HepG2 (cell line): ENCODE measurements at regions not wholly inside any gene's neighbourhood (a gene's known extent, or its start where the extent isn't known, plus 50 kb on each side); places are given as distances from the start of the nearest gene placed in this dataset.
A peak's percentile ranks its signal among the peaks of the same experiment; 100 is the strongest.

Source experiments
- ASH2L ChIP-seq: fragments of 300-600, 200-600 bp; sonication (generic); IDR thresholded peaks from 2 replicates; pipeline ENCODE4 v1.7.0; 2017; ENCODE audit warnings: low read depth, mild to moderate bottlenecking, moderate library complexity, mixed read lengths, low read length; ENCODE audit not compliant: insufficient read length
- CEBPB ChIP-seq: IDR thresholded peaks from 2 replicates; pipeline ENCODE4 v1.6.1; 2011; ENCODE audit warnings: low read depth, low read length, improper control_type of control experiment, borderline replicate concordance
- CENPX ChIP-seq: sonication (generic); formaldehyde crosslinking; IDR thresholded peaks from 2 replicates; pipeline ENCODE4 v1.9.0; 2021; ENCODE audit warnings: mild to moderate bottlenecking, missing genetic modification reagents, moderate library complexity
- DNMT3B ChIP-seq: conservative IDR thresholded peaks from 2 replicates; pipeline ENCODE4 v1.6.1; 2016; ENCODE audit warnings: missing biosample characterization, control low read depth
- ELF3 ChIP-seq: IDR thresholded peaks from 2 replicates; pipeline ENCODE4 v1.6.1; 2016; ENCODE audit warnings: missing genetic modification reagents, missing compliant biosample characterization
- ESRRA ChIP-seq: sonication (generic); formaldehyde crosslinking; IDR thresholded peaks from 2 replicates; pipeline ENCODE4 v1.5.1; 2020; ENCODE audit warnings: mild to moderate bottlenecking, low read depth, missing genetic modification reagents
- HINFP ChIP-seq: sonication (generic); formaldehyde crosslinking; IDR thresholded peaks from 2 replicates; pipeline ENCODE4 v1.4.0; 2020; ENCODE audit warnings: low read depth, mild to moderate bottlenecking, missing genetic modification reagents
- HNF1A ChIP-seq, 2 experiments: sonication (generic) in 1 of 2; formaldehyde crosslinking in 1 of 2; IDR thresholded peaks; 2 replicates each; pipeline versions ENCODE4 v1.4.0 to v1.6.1; 2016 to 2020; ENCODE audit warnings: borderline replicate concordance in 1 of 2, low read depth in 1 of 2, mild to moderate bottlenecking in 1 of 2, missing genetic modification reagents in 1 of 2
- HOXA7 ChIP-seq: sonication (generic); formaldehyde crosslinking; IDR thresholded peaks from 2 replicates; pipeline ENCODE4 v1.8.1; 2022; ENCODE audit warnings: mild to moderate bottlenecking, missing genetic modification reagents, moderate library complexity
- IRX3 ChIP-seq: sonication (generic); formaldehyde crosslinking; IDR thresholded peaks from 2 replicates; pipeline ENCODE4 v1.8.1; 2023; ENCODE audit warnings: mild to moderate bottlenecking, low read depth, missing genetic modification reagents, borderline replicate concordance
- KMT2B ChIP-seq: IDR thresholded peaks from 2 replicates; pipeline ENCODE4 v1.6.1; 2016; ENCODE audit warnings: missing genetic modification reagents, missing compliant biosample characterization
- MAF1 ChIP-seq: sonication (generic); formaldehyde crosslinking; IDR thresholded peaks from 2 replicates; pipeline ENCODE4 v1.5.0; 2020; ENCODE audit warnings: missing genetic modification reagents, borderline replicate concordance
- NFYB ChIP-seq: sonication (generic); formaldehyde crosslinking; IDR thresholded peaks from 2 replicates; pipeline ENCODE4 v1.4.0; 2020; ENCODE audit warnings: missing genetic modification reagents
- NR3C1 ChIP-seq: sonication (generic); formaldehyde crosslinking; IDR thresholded peaks from 2 replicates; pipeline ENCODE4 v1.4.0; 2020; ENCODE audit warnings: missing genetic modification reagents
- PPARG ChIP-seq: conservative IDR thresholded peaks from 2 replicates; pipeline ENCODE4 v1.6.1; 2016; ENCODE audit warnings: missing biosample characterization, missing genetic modification reagents
- RARG ChIP-seq: sonication (generic); formaldehyde crosslinking; IDR thresholded peaks from 2 replicates; pipeline ENCODE4 v1.4.0; 2020; ENCODE audit warnings: low read depth, mild to moderate bottlenecking, missing genetic modification reagents
- RXRB ChIP-seq: IDR thresholded peaks from 2 replicates; pipeline ENCODE4 v1.6.1; 2016; ENCODE audit warnings: borderline replicate concordance, missing genetic modification reagents, missing compliant biosample characterization
- SIN3A ChIP-seq: IDR thresholded peaks from 2 replicates; pipeline ENCODE4 v1.6.1; 2011; ENCODE audit warnings: low read depth, mild to moderate bottlenecking, control low read depth, low read length, borderline replicate concordance
- SP5 ChIP-seq: IDR thresholded peaks from 2 replicates; pipeline ENCODE4 v1.6.1; 2016; ENCODE audit warnings: low read depth, borderline replicate concordance
- STAG1 ChIP-seq: sonication (generic); formaldehyde crosslinking; IDR thresholded peaks from 2 replicates; pipeline ENCODE4 v1.4.0; 2020; ENCODE audit warnings: missing genetic modification reagents
- U2AF1 ChIP-seq: fragments of 200-400 bp; formaldehyde crosslinking; optimal IDR thresholded peaks from 2 replicates; pipeline ENCODE3; 2017; ENCODE audit warnings: mild to moderate bottlenecking, low read depth, low read length
- YEATS4 ChIP-seq: sonication (generic); formaldehyde crosslinking; IDR thresholded peaks from 2 replicates; pipeline ENCODE4 v1.4.0; 2020; ENCODE audit warnings: missing genetic modification reagents, borderline replicate concordance
- ZFP1 ChIP-seq: IDR thresholded peaks from 2 replicates; pipeline ENCODE4 v1.6.1; 2016
- ZNF180 ChIP-seq: sonication (generic); formaldehyde crosslinking; IDR thresholded peaks from 2 replicates; pipeline ENCODE4 v1.4.0; 2020; ENCODE audit warnings: low read depth, missing genetic modification reagents, borderline replicate concordance
- ZNF30 ChIP-seq: sonication (generic); formaldehyde crosslinking; IDR thresholded peaks from 2 replicates; pipeline ENCODE4 v1.5.0; 2020; ENCODE audit warnings: mild to moderate bottlenecking, missing genetic modification reagents
- ZNF44 ChIP-seq: sonication (generic); formaldehyde crosslinking; IDR thresholded peaks from 2 replicates; pipeline ENCODE4 v1.5.1; 2020; ENCODE audit warnings: mild to moderate bottlenecking, missing genetic modification reagents
- ZNF616 ChIP-seq: sonication (generic); formaldehyde crosslinking; IDR thresholded peaks from 2 replicates; pipeline ENCODE4 v1.5.0; 2020; ENCODE audit warnings: low read depth, mild to moderate bottlenecking, missing genetic modification reagents
- ZSCAN25 ChIP-seq: sonication (generic); formaldehyde crosslinking; IDR thresholded peaks from 2 replicates; pipeline ENCODE4 v1.8.0; 2022; ENCODE audit warnings: mild to moderate bottlenecking, missing genetic modification reagents
- ZSCAN9 ChIP-seq: IDR thresholded peaks from 2 replicates; pipeline ENCODE4 v1.6.1; 2016; ENCODE audit warnings: borderline replicate concordance

DNA sequence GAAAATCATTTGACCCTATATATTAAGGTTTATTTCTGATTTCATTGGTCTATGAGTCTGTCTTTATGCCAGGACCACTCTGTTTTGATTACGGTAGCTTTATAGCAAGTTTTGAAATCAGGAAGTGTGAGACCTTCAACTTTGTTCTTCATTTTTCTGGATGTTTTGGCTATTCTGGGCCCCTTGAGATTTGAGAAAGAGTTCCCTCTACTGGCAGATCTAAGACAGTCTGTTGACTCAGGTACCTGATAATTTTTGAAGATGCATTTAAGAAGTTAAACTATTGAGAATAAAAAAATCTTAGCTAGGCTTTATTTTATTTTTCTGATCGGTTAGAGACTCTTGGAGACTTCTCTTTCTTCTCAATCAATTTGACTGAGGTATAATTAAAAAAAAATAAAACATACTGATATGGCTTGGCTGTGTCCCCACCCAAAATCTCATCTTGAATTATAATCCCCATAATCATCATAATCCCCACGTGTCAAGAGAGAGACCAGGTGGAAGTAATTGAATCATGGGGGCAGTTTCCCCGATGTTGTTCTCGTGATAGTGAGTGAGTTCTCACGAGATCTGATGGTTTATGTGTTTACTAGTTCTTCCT, 209.2 kb downstream of the SNX10 start (continued):
- no peak for TF ChIP-seq ZNF30 (CRISPR knock-in tag)
- no peak for TF ChIP-seq ASH2L
- no peak for TF ChIP-seq HOXA7 (CRISPR knock-in tag)
- no peak for TF ChIP-seq ZSCAN9 (CRISPR knock-in tag)
- TF ChIP-seq DNMT3B (CRISPR knock-in tag) = no peak
- TF ChIP-seq CENPX (CRISPR knock-in tag) = no peak
- no peak for TF ChIP-seq ZNF616 (CRISPR knock-in tag)
- no peak for TF ChIP-seq HINFP (CRISPR knock-in tag)
- peak; percentile 84 for TF ChIP-seq PPARG
- no peak for TF ChIP-seq HNF1A (IDR thresholded peaks at IDR 0.05; ENCODE audit: low read depth)
- TF ChIP-seq HNF1A (CRISPR knock-in tag; IDR thresholded peaks at IDR 0.05; ENCODE audit: borderline replicate concordance) = no peak
- no peak for TF ChIP-seq ZSCAN25 (CRISPR knock-in tag)
- no peak for TF ChIP-seq ESRRA (CRISPR knock-in tag)
- no peak for TF ChIP-seq MAF1
- no peak for TF ChIP-seq YEATS4 (CRISPR knock-in tag)
- no peak for TF ChIP-seq ELF3 (CRISPR knock-in tag)
- 0 out of 2 replicates have a peak, but pooled peaks have one; percentile 35 for TF ChIP-seq RXRB (CRISPR knock-in tag)
- no peak for TF ChIP-seq RARG (CRISPR knock-in tag)
- no peak for TF ChIP-seq NFYB (CRISPR knock-in tag)
- no peak for TF ChIP-seq ZNF180 (CRISPR knock-in tag)
- peak; percentile 55 for TF ChIP-seq STAG1 (CRISPR knock-in tag)
- TF ChIP-seq KMT2B = no peak
- TF ChIP-seq ZFP1 (CRISPR knock-in tag) = no peak
- TF ChIP-seq SP5 (CRISPR knock-in tag) = no peak
- no peak for TF ChIP-seq ZNF44
- TF ChIP-seq SIN3A = no peak
- TF ChIP-seq U2AF1 = no peak
- TF ChIP-seq CEBPB = no peak
- TF ChIP-seq NR3C1 (CRISPR knock-in tag) = no peak
- no peak for TF ChIP-seq IRX3 (CRISPR knock-in tag)
